SH-SY5Y (cell line): ENCODE measurements at regions not wholly inside any gene's neighbourhood (a gene's known extent, or its start where the extent isn't known, plus 50 kb on each side); places are given as distances from the start of the nearest gene placed in this dataset.

ENCODE experiments used
- GATA2 ChIP-seq: IDR thresholded peaks from 2 replicates; pipeline ENCODE4 v1.6.1; 2011; ENCODE audit warnings: mild to moderate bottlenecking, low read depth, low read length
- GATA3 ChIP-seq: IDR thresholded peaks from 2 replicates; pipeline ENCODE4 v1.6.1; 2011; ENCODE audit warnings: low read depth, mild to moderate bottlenecking, low read length, moderate library complexity

DNA sequence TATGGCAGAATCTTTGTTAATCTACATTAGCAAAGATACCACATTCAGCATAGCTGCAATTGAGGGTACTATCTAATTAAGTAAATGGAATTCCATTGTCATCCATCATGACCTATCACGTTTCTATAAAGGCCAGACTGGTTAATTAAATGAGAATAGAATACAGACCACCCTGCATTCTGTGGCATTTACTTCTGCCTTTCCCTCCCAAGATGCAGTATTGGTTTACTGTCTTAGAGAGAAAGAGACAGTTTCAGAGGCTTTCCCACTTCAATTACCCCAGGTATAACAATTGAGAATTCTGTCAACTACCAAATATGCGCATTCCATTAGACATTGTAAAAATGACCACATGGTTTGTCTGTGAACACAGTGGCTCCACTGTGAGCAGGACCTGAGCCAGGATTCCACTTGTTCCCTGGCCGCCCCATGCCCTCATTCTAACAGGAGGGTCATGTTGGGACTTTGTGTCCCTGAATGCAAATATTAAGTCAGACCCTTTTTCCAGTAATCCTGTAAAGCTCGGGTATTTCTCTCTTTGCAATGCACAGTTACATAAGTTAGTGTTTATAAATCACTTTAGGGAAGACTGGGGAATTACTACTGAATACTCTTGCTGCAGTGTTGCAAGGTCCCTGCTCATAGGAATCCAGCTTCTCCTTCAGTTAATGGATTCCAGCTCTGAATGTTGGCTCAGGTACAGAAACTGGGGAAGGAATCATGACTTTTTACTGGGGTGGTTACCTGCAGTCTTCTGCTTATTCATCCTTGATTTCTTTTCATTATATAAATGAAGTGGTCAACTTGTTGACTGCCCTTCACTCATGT, 261.0 kb downstream of the PDGFC start:
- TF ChIP-seq GATA2 (no peak), GATA3 (no peak)

GRCh38 chr4:156705311-156705710, 266.3 kb downstream of the PDGFC start:
- TF ChIP-seq GATA3 (no peak), GATA2 (no peak)

- TF ChIP-seq GATA2 (no peak), GATA3 (no peak)
Observed at GRCh38 chr4:156695163-156695562, 276.4 kb downstream of the PDGFC start.

DNA sequence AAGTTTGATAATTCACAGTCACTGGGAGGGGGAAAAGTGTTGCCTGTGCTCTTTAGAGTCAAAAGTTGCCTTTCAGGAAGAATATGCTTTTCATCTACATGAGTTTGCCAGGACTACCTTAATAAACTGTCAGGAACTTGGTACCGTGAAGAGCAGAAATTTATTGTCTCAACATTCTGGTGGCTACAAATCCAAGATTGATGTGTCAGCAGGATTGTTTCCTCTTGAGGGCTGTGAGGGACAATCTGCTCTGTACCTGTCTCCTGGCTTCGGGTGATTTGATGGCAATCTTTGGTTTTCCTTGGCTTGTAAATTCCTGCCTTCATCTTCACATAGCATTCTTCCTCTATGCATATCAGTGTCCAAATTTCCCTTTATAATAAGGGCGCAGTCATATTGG, 277.2 kb downstream of the PDGFC start:
- TF ChIP-seq GATA2: no peak
- TF ChIP-seq GATA3: no peak

GRCh38 chr4:156693557-156693956, 278.0 kb downstream of the PDGFC start:
- TF ChIP-seq GATA2 (no peak), GATA3 (no peak)

- TF ChIP-seq GATA3: no peak
Observed at GRCh38 chr4:156692016-156692415, 279.6 kb downstream of the PDGFC start.

DNA sequence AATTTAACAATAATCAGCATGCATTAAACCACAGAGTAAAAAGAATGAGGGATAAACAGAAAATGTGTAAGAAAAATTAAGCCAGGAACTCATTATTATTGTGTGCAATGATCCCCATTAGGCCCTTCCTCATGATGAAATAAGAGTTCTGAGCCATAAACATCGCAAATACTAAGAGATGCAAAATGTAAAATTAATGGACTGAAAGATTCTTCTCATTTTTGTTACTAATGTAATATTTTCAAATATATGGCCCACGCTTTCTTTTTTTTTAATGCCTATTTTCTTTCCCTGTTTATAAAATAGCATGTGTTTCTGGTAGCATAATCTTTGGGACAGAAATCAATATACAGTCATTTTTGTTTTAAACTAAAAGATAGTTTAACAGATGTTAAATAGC, 281.0 kb downstream of the PDGFC start:
- TF ChIP-seq GATA2: no peak
- no peak for TF ChIP-seq GATA3

- TF ChIP-seq GATA2 (no peak), GATA3 (no peak)
Observed at GRCh38 chr4:156686120-156686519, 285.5 kb downstream of the PDGFC start.

DNA sequence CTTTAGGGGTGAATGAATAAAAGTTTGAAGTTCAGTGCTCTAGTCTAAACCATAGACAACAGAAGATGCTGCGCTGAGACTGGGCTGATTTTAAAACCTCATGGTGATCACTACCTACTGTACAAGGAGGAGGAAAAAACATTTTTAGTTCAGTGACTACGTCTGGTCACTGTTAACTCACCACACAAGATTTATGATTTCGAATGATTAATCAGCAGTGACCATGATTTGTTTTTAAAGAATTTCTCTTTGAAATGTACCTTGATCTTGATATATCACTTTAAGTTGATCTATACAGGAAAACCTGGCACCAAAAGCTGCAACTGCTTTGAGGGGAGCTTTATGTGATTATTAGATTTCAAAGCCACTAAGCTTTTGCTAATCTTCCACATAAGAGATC, 286.3 kb downstream of the PDGFC start:
- TF ChIP-seq GATA3 (no peak), GATA2 (no peak)

- TF ChIP-seq GATA3 (no peak), GATA2 (no peak)
Observed at GRCh38 chr4:156677656-156678055, 293.9 kb downstream of the PDGFC start.

GRCh38 chr4:156677131-156677531, 294.5 kb downstream of the PDGFC start:
- TF ChIP-seq GATA3: no peak
- no peak for TF ChIP-seq GATA2

DNA sequence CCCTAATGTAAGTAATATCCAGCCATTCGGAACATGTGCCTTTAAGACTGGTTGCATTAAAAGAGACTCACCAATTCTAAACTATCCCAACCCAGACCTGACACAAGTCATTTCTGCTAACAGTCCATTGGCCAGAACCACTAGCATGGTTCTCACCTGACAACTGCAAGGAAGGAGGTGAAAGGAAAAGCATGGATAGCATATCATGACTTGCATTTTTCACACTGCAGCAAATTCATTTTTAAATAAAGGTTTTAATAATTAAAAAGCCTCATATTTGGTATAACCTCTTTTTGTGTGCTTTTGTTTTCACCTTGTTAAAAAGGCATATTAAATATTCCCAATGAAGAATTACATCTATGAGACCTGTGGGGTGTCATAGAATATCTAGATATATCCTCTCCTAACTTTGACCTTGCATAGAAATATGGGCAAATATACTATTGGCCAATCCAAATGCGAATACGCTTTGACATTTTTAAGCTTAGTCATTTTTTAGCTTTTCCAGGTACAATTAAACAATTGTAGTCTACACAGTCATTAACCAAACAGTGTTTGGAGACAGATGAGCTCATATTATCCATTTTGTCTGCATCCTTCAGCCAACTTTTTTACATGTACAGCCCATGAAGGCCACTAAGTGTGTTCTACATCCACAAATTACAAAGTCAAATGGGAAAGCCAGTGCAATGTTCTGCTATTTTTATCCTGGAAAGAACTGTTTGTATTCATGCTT, 295.3 kb downstream of the PDGFC start:
- TF ChIP-seq GATA3: no peak
- TF ChIP-seq GATA2: no peak

GRCh38 chr4:156673483-156673882, 298.1 kb downstream of the PDGFC start:
- no peak; the same call in 1 of the 2 replicates for TF ChIP-seq GATA3
- peak; percentile 77; the same call in 1 of the 2 replicates for TF ChIP-seq GATA2

- no peak for TF ChIP-seq GATA2
- no peak for TF ChIP-seq GATA3
Observed at GRCh38 chr4:156672492-156673305, 298.9 kb downstream of the PDGFC start.
